ENCODE measurements at regions not wholly inside any gene's neighbourhood (a gene's known extent, or its start where the extent isn't known, plus 50 kb on each side); places are given as distances from the start of the nearest gene placed in this dataset.

DNA sequence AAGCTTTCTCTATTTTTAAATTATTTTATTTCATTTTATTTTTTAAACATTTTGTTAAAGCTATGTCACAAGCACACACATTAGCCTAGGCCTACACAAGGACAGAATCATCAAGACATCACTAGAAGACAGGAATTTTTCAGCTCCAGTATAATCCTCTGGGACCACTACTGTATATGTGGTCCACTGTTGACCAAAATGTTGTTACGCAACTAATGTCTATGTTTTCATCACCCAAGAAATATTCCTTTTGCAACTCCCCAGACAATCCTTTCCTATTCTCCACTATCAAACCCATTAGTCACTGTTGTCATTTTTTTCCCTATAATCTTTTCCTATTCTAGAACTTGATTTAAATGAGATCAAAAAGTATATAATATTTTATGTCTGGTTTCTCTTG, 2371.7 kb upstream of the C9orf72 start:
- TF ChIP-seq, protein P1, sequence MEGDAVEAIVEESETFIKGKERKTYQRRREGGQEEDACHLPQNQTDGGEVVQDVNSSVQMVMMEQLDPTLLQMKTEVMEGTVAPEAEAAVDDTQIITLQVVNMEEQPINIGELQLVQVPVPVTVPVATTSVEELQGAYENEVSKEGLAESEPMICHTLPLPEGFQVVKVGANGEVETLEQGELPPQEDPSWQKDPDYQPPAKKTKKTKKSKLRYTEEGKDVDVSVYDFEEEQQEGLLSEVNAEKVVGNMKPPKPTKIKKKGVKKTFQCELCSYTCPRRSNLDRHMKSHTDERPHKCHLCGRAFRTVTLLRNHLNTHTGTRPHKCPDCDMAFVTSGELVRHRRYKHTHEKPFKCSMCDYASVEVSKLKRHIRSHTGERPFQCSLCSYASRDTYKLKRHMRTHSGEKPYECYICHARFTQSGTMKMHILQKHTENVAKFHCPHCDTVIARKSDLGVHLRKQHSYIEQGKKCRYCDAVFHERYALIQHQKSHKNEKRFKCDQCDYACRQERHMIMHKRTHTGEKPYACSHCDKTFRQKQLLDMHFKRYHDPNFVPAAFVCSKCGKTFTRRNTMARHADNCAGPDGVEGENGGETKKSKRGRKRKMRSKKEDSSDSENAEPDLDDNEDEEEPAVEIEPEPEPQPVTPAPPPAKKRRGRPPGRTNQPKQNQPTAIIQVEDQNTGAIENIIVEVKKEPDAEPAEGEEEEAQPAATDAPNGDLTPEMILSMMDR (conservative IDR thresholded peaks at IDR 0.05; ENCODE audit: low read depth, low read length): no peak
- TF ChIP-seq MAFK (IDR thresholded peaks at IDR 0.05; ENCODE audit: low read depth, low read length) (no peak), RAD21 (IDR thresholded peaks at IDR 0.05; ENCODE audit: low read length) (no peak), MXI1 (IDR thresholded peaks at IDR 0.05; ENCODE audit: borderline replicate concordance, low read depth, low read length) (no peak)
- TF ChIP-seq, protein P2, sequence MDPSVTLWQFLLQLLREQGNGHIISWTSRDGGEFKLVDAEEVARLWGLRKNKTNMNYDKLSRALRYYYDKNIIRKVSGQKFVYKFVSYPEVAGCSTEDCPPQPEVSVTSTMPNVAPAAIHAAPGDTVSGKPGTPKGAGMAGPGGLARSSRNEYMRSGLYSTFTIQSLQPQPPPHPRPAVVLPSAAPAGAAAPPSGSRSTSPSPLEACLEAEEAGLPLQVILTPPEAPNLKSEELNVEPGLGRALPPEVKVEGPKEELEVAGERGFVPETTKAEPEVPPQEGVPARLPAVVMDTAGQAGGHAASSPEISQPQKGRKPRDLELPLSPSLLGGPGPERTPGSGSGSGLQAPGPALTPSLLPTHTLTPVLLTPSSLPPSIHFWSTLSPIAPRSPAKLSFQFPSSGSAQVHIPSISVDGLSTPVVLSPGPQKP (IDR thresholded peaks at IDR 0.05; ENCODE audit: borderline replicate concordance, low read depth, low read length): no peak
